ENCODE measurements at regions not wholly inside any gene's neighbourhood (a gene's known extent, or its start where the extent isn't known, plus 50 kb on each side); places are given as distances from the start of the nearest gene placed in this dataset.

DNA sequence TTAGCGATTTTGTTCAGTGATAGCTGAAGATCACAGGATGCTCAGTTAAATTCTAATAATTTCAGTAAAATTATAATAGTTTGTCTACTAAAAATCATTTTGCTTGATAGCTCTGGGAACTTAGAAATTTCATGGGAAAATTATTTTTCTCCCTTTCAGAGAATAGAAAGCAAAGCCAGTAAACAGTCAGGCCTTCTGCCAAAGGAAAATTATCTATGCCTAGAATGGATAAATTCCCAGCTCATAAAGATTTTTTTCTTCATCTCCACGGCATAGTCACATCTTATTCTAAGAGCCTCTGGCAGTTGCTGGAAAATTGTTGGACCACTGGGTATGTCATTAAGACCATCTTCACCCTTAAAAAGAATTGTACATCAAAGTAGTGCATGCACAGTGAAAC lies 169.6 kb upstream of the ANO3 start:
- Histone ChIP-seq H3K4me2 (ENCODE audit: low read length) (no peak overlapping the region), H3K9me3 (ENCODE audit: control insufficient read depth in 1 of 2, insufficient read depth in 1 of 2, low read depth in 1 of 2, low read length in 2 of 2) (peaks cover 4 to 19% of the 10 kb centered on the region in 2 experiments; a peak in 2 of 4 replicates), H3K27me3 (ENCODE audit: insufficient read depth, low read length) (no peaks in the 10 kb centered on the region), H3K79me2 (ENCODE audit: insufficient read depth, low read length) (no peaks in the 10 kb centered on the region), H3K4me1 (ENCODE audit: control insufficient read depth in 1 of 2, insufficient read depth in 2 of 2, low read length in 2 of 2) (no peaks in the 10 kb centered on the region), H3K4me3 (replicated peaks in 1 of 2; ENCODE audit: low read depth in 1 of 2, low read length in 2 of 2) (no peak overlapping the region), H2AFZ (ENCODE audit: low read depth, low read length, poor library complexity, severe bottlenecking) (no peak overlapping the region), H3K9ac (ENCODE audit: low read length) (no peak overlapping the region), H3K9me2 (ENCODE audit: insufficient read depth) (no peaks in the 10 kb centered on the region), H3K27ac (ENCODE audit: low read depth, low read length) (no peak overlapping the region), H3K36me3 (ENCODE audit: control insufficient read depth in 1 of 2, insufficient read depth in 2 of 2, low read length in 2 of 2) (no peaks in the 10 kb centered on the region), H4K20me1 (ENCODE audit: insufficient read depth) (no peaks in the 10 kb centered on the region)
- ChIA-PET CTCF (no interaction called here), POLR2A (no interaction called here), RAD21 (ENCODE audit: low non-redundant PET in 1 of 2, low total read pairs in 2 of 2, uncharacterized antibody in 2 of 2, unreplicated experiment in 2 of 2) (no interaction called here)
- intact Hi-C loops (cut with micrococcal nuclease) = no loop called here
- ATAC-seq (no peak), DNase-seq (ENCODE audit: low read depth, low spot score) (no peak)
- no peak for TF ChIP-seq JUND (IDR thresholded peaks at IDR 0.05)
- TF ChIP-seq YY1 (IDR thresholded peaks at IDR 0.05; ENCODE audit: extremely low read depth, insufficient replicate concordance, low read depth, low read length) = no peak
- TF ChIP-seq, protein P1, sequence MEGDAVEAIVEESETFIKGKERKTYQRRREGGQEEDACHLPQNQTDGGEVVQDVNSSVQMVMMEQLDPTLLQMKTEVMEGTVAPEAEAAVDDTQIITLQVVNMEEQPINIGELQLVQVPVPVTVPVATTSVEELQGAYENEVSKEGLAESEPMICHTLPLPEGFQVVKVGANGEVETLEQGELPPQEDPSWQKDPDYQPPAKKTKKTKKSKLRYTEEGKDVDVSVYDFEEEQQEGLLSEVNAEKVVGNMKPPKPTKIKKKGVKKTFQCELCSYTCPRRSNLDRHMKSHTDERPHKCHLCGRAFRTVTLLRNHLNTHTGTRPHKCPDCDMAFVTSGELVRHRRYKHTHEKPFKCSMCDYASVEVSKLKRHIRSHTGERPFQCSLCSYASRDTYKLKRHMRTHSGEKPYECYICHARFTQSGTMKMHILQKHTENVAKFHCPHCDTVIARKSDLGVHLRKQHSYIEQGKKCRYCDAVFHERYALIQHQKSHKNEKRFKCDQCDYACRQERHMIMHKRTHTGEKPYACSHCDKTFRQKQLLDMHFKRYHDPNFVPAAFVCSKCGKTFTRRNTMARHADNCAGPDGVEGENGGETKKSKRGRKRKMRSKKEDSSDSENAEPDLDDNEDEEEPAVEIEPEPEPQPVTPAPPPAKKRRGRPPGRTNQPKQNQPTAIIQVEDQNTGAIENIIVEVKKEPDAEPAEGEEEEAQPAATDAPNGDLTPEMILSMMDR (IDR thresholded peaks at IDR 0.05 in 2 of 3, conservative IDR thresholded peaks at IDR 0.05 in 1 of 3; ENCODE audit: borderline replicate concordance in 1 of 3, insufficient read depth in 1 of 3, low read depth in 2 of 3, low read length in 2 of 3) = no peak
- TF ChIP-seq ZFX (IDR thresholded peaks at IDR 0.05) = no peak
- TF ChIP-seq SP1 (IDR thresholded peaks at IDR 0.05; ENCODE audit: low read depth) = no peak
- TF ChIP-seq RAD21 (IDR thresholded peaks at IDR 0.05; ENCODE audit: low read depth) = no peak
- no peak for TF ChIP-seq CEBPB (IDR thresholded peaks at IDR 0.05; ENCODE audit: low read depth)
- TF ChIP-seq EZH2phosphoT487 (IDR thresholded peaks at IDR 0.05; ENCODE audit: borderline replicate concordance) = no peak
- no peak for TF ChIP-seq ELF1 (IDR thresholded peaks at IDR 0.05; ENCODE audit: borderline replicate concordance, low read depth)
- no peak for TF ChIP-seq FOSL1 (IDR thresholded peaks at IDR 0.05; ENCODE audit: low read depth)
- TF ChIP-seq, protein P2, sequence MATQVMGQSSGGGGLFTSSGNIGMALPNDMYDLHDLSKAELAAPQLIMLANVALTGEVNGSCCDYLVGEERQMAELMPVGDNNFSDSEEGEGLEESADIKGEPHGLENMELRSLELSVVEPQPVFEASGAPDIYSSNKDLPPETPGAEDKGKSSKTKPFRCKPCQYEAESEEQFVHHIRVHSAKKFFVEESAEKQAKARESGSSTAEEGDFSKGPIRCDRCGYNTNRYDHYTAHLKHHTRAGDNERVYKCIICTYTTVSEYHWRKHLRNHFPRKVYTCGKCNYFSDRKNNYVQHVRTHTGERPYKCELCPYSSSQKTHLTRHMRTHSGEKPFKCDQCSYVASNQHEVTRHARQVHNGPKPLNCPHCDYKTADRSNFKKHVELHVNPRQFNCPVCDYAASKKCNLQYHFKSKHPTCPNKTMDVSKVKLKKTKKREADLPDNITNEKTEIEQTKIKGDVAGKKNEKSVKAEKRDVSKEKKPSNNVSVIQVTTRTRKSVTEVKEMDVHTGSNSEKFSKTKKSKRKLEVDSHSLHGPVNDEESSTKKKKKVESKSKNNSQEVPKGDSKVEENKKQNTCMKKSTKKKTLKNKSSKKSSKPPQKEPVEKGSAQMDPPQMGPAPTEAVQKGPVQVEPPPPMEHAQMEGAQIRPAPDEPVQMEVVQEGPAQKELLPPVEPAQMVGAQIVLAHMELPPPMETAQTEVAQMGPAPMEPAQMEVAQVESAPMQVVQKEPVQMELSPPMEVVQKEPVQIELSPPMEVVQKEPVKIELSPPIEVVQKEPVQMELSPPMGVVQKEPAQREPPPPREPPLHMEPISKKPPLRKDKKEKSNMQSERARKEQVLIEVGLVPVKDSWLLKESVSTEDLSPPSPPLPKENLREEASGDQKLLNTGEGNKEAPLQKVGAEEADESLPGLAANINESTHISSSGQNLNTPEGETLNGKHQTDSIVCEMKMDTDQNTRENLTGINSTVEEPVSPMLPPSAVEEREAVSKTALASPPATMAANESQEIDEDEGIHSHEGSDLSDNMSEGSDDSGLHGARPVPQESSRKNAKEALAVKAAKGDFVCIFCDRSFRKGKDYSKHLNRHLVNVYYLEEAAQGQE (IDR thresholded peaks at IDR 0.05; ENCODE audit: low read depth) = no peak
- TF ChIP-seq POLR2A (IDR thresholded peaks at IDR 0.05; ENCODE audit: borderline replicate concordance, extremely low read depth, insufficient read depth, insufficient read length) = no peak
- no peak for TF ChIP-seq TCF7L2 (IDR thresholded peaks at IDR 0.05; ENCODE audit: borderline replicate concordance, extremely low read depth, insufficient read depth, insufficient read length)
- no peak for TF ChIP-seq EZH2 (IDR thresholded peaks at IDR 0.05)
- BruUV-seq (replicated peaks) = no TSS peak

Data from HCT116 (cell line).